SJCRH30 (cell line): ENCODE measurements at regions not wholly inside any gene's neighbourhood (a gene's known extent, or its start where the extent isn't known, plus 50 kb on each side); places are given as distances from the start of the nearest gene placed in this dataset.

Experiments used
- DNase-seq, 2 experiments: peaks; one replicate each; pipeline ENCODE4 v3.0.0-alpha.2; 2015 to 2020
- H3K27ac ChIP-seq: fragments of 250-450 bp; sonication (Bioruptor Pico); 2 replicates; pipeline ENCODE4 v1.5.1; 2020; ENCODE audit warnings: mild to moderate bottlenecking, moderate library complexity
- H3K27me3 ChIP-seq: fragments of 250-450 bp; sonication (Bioruptor Pico); 2 replicates; pipeline ENCODE4 v1.5.1; 2020; ENCODE audit warnings: mild to moderate bottlenecking, moderate library complexity
- H3K36me3 ChIP-seq: fragments of 250-450 bp; sonication (Bioruptor Pico); 2 replicates; pipeline ENCODE4 v1.5.1; 2020; ENCODE audit warnings: mild to moderate bottlenecking, moderate library complexity
- H3K4me1 ChIP-seq: fragments of 250-450 bp; sonication (Bioruptor Pico); 2 replicates; pipeline ENCODE4 v1.5.1; 2020; ENCODE audit warnings: mild to moderate bottlenecking, moderate library complexity
- H3K4me3 ChIP-seq: fragments of 250-450 bp; sonication (Bioruptor Pico); 2 replicates; pipeline ENCODE4 v1.5.1; 2020; ENCODE audit warnings: mild to moderate bottlenecking, moderate library complexity
- H3K9me3 ChIP-seq: fragments of 250-450 bp; sonication (Bioruptor Pico); replicated peaks from 2 replicates; pipeline ENCODE4 v1.5.1; 2020; ENCODE audit warnings: mild to moderate bottlenecking, moderate library complexity

DNA sequence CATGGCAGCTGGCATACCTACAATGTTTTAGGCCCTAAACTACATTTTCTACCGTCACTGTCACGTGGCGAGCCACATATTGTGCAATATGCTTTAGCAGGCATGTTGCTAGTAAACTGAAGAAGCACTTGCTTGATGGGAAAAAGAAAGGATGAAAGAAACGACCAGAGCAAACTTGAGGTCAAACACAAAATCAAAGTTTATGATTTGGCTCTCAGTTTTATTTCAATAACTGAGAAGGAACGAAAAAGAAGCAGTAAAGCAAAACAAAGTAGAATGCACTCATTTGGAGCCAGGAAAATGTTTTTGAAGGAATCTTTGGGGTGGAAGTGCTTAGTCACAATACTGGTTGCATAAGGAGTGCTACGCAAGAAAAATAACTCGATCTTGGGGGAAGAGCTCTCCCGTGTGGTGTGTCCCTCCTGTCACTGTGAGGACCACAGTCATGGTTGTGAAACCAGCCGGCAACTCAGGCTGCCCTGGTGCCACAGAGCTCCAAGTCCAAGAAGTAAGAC, 349.8 kb downstream of the RBM43 start:
- peak in 1 of 2 experiments; percentile 9 for DNase-seq
- no peaks in the 10 kb centered on the region; the same call in 1 of the 2 replicates for H3K9me3 ChIP-seq
- no peaks in the 10 kb centered on the region for H3K27me3 ChIP-seq
- no peaks in the 10 kb centered on the region for H3K36me3 ChIP-seq
- no peaks in the 10 kb centered on the region for H3K4me1 ChIP-seq
- no peak overlapping the region for H3K27ac ChIP-seq
- no peak overlapping the region for H3K4me3 ChIP-seq

GRCh38 chr2:150909613-150910012, 352.1 kb downstream of the RBM43 start:
- Histone ChIP-seq H3K9me3 (no peaks in the 10 kb centered on the region; the same call in 1 of the 2 replicates), H3K4me1 (no peaks in the 10 kb centered on the region), H3K36me3 (no peaks in the 10 kb centered on the region), H3K4me3 (no peak overlapping the region), H3K27ac (no peak overlapping the region), H3K27me3 (no peaks in the 10 kb centered on the region)
- DNase-seq = no peak

GRCh38 chr2:150909090-150909489, 352.6 kb downstream of the RBM43 start:
- no peak overlapping the region for H3K4me3 ChIP-seq
- H3K27ac ChIP-seq = no peak overlapping the region
- no peaks in the 10 kb centered on the region for H3K36me3 ChIP-seq
- DNase-seq = no peak
- no peaks in the 10 kb centered on the region for H3K4me1 ChIP-seq
- H3K27me3 ChIP-seq = no peaks in the 10 kb centered on the region
- H3K9me3 ChIP-seq = no peaks in the 10 kb centered on the region; the same call in 1 of the 2 replicates

- no peak overlapping the region for H3K4me3 ChIP-seq
- no peaks in the 10 kb centered on the region for H3K27me3 ChIP-seq
- H3K9me3 ChIP-seq = no peaks in the 10 kb centered on the region; the same call in 1 of the 2 replicates
- no peak overlapping the region for H3K27ac ChIP-seq
- no peaks in the 10 kb centered on the region for H3K4me1 ChIP-seq
- no peaks in the 10 kb centered on the region for H3K36me3 ChIP-seq
- no peak for DNase-seq
Observed at GRCh38 chr2:150907466-150907865, 354.2 kb downstream of the RBM43 start.

DNA sequence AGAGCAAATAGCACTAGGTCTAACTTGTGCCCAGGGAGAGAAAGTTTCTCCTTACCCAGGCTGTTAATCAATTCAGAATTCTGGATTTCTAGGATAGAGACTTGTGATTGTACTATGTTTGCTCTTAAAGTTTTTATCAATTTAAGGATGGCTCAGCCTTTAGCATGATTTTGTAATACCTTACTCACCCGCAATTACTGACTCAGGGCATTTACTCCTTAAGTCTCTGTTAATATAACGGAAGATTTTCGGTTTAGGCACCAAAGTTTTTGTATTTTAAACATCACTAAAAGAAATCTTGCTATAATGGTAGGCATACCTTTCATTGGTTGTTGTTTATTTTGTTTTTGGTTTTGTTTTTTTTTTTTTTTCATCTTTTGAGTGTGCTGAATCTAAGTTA, 358.2 kb downstream of the RBM43 start:
- Histone ChIP-seq H3K27me3 (no peaks in the 10 kb centered on the region), H3K4me3 (no peak overlapping the region), H3K9me3 (no peaks in the 10 kb centered on the region), H3K4me1 (no peaks in the 10 kb centered on the region), H3K36me3 (no peaks in the 10 kb centered on the region), H3K27ac (no peak overlapping the region)
- no peak for DNase-seq

- no peak overlapping the region for H3K27ac ChIP-seq
- H3K4me1 ChIP-seq = no peaks in the 10 kb centered on the region
- H3K9me3 ChIP-seq = no peaks in the 10 kb centered on the region
- H3K27me3 ChIP-seq = no peaks in the 10 kb centered on the region
- DNase-seq = no peak
- H3K36me3 ChIP-seq = no peaks in the 10 kb centered on the region
- H3K4me3 ChIP-seq = no peak overlapping the region
Observed at GRCh38 chr2:150903055-150903454, 358.6 kb downstream of the RBM43 start.

- H3K9me3 ChIP-seq = no peaks in the 10 kb centered on the region
- DNase-seq = no peak
Observed at GRCh38 chr2:150900913-150901312, 360.8 kb downstream of the RBM43 start.

GRCh38 chr2:150895968-150896367, 365.7 kb downstream of the RBM43 start:
- H3K36me3 ChIP-seq = no peaks in the 10 kb centered on the region
- no peaks in the 10 kb centered on the region for H3K9me3 ChIP-seq
- H3K27ac ChIP-seq = no peak overlapping the region
- no peak overlapping the region for H3K4me3 ChIP-seq
- no peak for DNase-seq
- H3K27me3 ChIP-seq = no peaks in the 10 kb centered on the region
- H3K4me1 ChIP-seq = no peaks in the 10 kb centered on the region

More at GRCh38 chr2:150900913-150901312, 360.8 kb downstream of the RBM43 start:
- no peak overlapping the region for H3K27ac ChIP-seq
- no peaks in the 10 kb centered on the region for H3K27me3 ChIP-seq
- H3K36me3 ChIP-seq = no peaks in the 10 kb centered on the region
- no peaks in the 10 kb centered on the region for H3K4me1 ChIP-seq
- H3K4me3 ChIP-seq = no peak overlapping the region

GRCh38 chr2:150889141-150889540, 372.5 kb downstream of the RBM43 start:
- Histone ChIP-seq H3K36me3 (no peaks in the 10 kb centered on the region), H3K4me1 (no peaks in the 10 kb centered on the region), H3K27ac (no peak overlapping the region), H3K27me3 (no peaks in the 10 kb centered on the region), H3K4me3 (no peak overlapping the region), H3K9me3 (no peaks in the 10 kb centered on the region)
- no peak for DNase-seq

DNA sequence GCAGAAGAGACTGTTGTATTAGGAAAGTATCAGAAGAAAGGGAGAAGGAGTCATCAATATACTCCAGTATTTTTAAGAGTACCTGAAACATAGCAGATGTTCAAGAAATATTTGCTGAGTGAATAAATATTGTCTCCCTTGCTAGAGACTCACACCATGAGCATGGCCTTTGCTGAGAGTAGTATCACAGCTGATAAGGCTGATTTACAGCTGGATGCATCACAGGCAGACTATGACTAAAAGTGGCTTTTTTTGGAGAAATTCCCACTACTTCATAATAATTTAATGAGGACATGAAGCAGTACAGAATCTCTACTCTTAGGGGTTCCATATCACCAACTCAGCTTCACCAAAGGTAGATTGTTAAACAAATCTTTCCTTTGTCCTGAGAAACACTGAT, 373.3 kb downstream of the RBM43 start:
- no peaks in the 10 kb centered on the region for H3K36me3 ChIP-seq

DNA sequence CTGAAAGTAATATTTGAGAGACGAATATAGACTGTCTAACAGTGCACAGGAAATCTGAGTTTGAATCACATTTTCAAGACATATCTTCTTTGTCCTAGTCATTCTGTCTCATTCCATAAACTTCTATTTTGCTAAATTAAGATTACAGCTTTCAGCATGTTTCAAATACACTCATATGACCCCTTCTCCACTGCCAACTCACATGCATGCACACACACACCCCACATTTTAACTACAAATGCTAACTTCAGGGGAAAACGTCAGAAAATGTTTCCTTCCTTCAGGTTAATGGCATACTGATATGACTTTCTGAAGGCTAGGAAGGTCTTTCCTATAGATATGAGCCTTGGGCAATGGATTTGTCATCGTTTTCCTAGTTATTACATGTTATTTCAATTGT, 373.7 kb downstream of the RBM43 start:
- no peaks in the 10 kb centered on the region for H3K4me1 ChIP-seq
- H3K36me3 ChIP-seq = no peaks in the 10 kb centered on the region
- no peak overlapping the region for H3K4me3 ChIP-seq
- no peak overlapping the region for H3K27ac ChIP-seq
- no peaks in the 10 kb centered on the region for H3K9me3 ChIP-seq
- no peaks in the 10 kb centered on the region for H3K27me3 ChIP-seq
- DNase-seq = no peak

More for the DNA sequence above, 373.3 kb downstream of the RBM43 start:
- H3K4me1 ChIP-seq = no peaks in the 10 kb centered on the region
- DNase-seq = no peak
- H3K27ac ChIP-seq = no peak overlapping the region
- H3K27me3 ChIP-seq = no peaks in the 10 kb centered on the region
- H3K4me3 ChIP-seq = no peak overlapping the region
- no peaks in the 10 kb centered on the region for H3K9me3 ChIP-seq

GRCh38 chr2:150885774-150886386, 375.8 kb downstream of the RBM43 start:
- Histone ChIP-seq H3K27me3 (no peaks in the 10 kb centered on the region), H3K4me1 (0 out of 2 replicates have a peak, but pooled peaks cover under 1% of the 10 kb centered on the region), H3K36me3 (no peaks in the 10 kb centered on the region), H3K27ac (no peak overlapping the region), H3K4me3 (no peak overlapping the region), H3K9me3 (no peaks in the 10 kb centered on the region)
- DNase-seq = no peak

DNA sequence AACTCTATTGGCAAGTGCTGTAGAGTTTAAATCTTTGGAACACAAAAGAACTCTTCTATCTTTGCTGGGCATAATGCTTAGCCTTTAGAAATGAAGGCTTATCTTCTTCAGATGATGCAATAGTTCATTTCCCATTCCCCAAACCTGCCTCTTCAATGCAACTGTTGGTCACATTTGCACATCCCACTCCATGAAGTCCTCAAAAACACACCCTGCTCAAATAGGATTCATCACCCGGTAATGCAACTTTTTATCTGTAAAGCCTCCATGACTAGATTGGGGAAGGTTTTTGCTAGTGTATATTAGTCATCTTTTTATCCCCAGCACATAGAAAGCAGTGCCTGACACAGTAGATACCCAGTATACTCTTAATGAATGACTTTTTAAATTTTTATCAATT, 376.4 kb downstream of the RBM43 start:
- no peak overlapping the region for H3K27ac ChIP-seq
- DNase-seq = no peak

GRCh38 chr2:150883613-150883895, 378.1 kb downstream of the RBM43 start:
- DNase-seq = no peak
- H3K27ac ChIP-seq = no peak overlapping the region
- H3K4me1 ChIP-seq = 0 out of 2 replicates have a peak, but pooled peaks cover 3% of the 10 kb centered on the region
- H3K36me3 ChIP-seq = no peaks in the 10 kb centered on the region
- no peak overlapping the region for H3K4me3 ChIP-seq
- H3K9me3 ChIP-seq = no peaks in the 10 kb centered on the region
- no peaks in the 10 kb centered on the region for H3K27me3 ChIP-seq

More for the DNA sequence above, 376.4 kb downstream of the RBM43 start:
- Histone ChIP-seq H3K4me3 (no peak overlapping the region), H3K27me3 (no peaks in the 10 kb centered on the region), H3K9me3 (no peaks in the 10 kb centered on the region), H3K4me1 (0 out of 2 replicates have a peak, but pooled peaks cover 3% of the 10 kb centered on the region), H3K36me3 (no peaks in the 10 kb centered on the region)

- H3K27ac ChIP-seq = no peak overlapping the region
- no peaks in the 10 kb centered on the region for H3K27me3 ChIP-seq
- no peak overlapping the region for H3K4me3 ChIP-seq
- 0 out of 2 replicates have a peak, but pooled peaks cover 3% of the 10 kb centered on the region for H3K4me1 ChIP-seq
- DNase-seq = no peak
- no peaks in the 10 kb centered on the region for H3K9me3 ChIP-seq
- no peaks in the 10 kb centered on the region for H3K36me3 ChIP-seq
Observed at GRCh38 chr2:150882751-150883612, 378.7 kb downstream of the RBM43 start.
